HG02588 (cell line): ENCODE measurements at regions not wholly inside any gene's neighbourhood (a gene's known extent, or its start where the extent isn't known, plus 50 kb on each side); places are given as distances from the start of the nearest gene placed in this dataset.

Experiments
- ATAC-seq: cut with Tn5 transposase; IDR thresholded peaks from one replicate; pipeline ENCODE4 v1.9.1; 2021; ENCODE audit warnings: mild to moderate bottlenecking, moderate library complexity; ENCODE audit not compliant: unreplicated experiment

GRCh38 chr5:107219993-107220392 lies 450.7 kb downstream of the EFNA5 start:
- ATAC-seq = no peak

GRCh38 chr5:107218457-107219193 lies 452.1 kb downstream of the EFNA5 start:
- no peak for ATAC-seq

- no peak for ATAC-seq
Observed at GRCh38 chr5:107217721-107218130, 453.0 kb downstream of the EFNA5 start.

- peak; percentile 46 for ATAC-seq
Observed at GRCh38 chr5:107216587-107216986, 454.1 kb downstream of the EFNA5 start.

GRCh38 chr5:107215611-107216010 lies 455.1 kb downstream of the EFNA5 start:
- ATAC-seq = no peak

- ATAC-seq = no peak
Observed at GRCh38 chr5:107213025-107213424, 457.7 kb downstream of the EFNA5 start.

- ATAC-seq = no peak
Observed at GRCh38 chr5:107211630-107212029, 459.1 kb downstream of the EFNA5 start.

GRCh38 chr5:107208867-107209266 lies 461.9 kb downstream of the EFNA5 start:
- no peak for ATAC-seq

GRCh38 chr5:107204413-107204812 lies 466.3 kb downstream of the EFNA5 start:
- no peak for ATAC-seq

GRCh38 chr5:107203243-107203642 lies 467.5 kb downstream of the EFNA5 start:
- no peak for ATAC-seq

GRCh38 chr5:107199756-107200155 lies 471.0 kb downstream of the EFNA5 start:
- ATAC-seq = no peak

GRCh38 chr5:107196500-107197059 lies 474.2 kb downstream of the EFNA5 start:
- no peak for ATAC-seq

GRCh38 chr5:107195890-107196395 lies 474.8 kb downstream of the EFNA5 start:
- no peak for ATAC-seq

- ATAC-seq = no peak
Observed at GRCh38 chr5:107184871-107185270, 485.9 kb downstream of the EFNA5 start.

- ATAC-seq = no peak
Observed at GRCh38 chr5:107184066-107184465, 486.7 kb downstream of the EFNA5 start.

- ATAC-seq = no peak
Observed at GRCh38 chr5:107170620-107171019, 500.1 kb downstream of the EFNA5 start.

- ATAC-seq = no peak
Observed at GRCh38 chr5:107169867-107170266, 500.9 kb downstream of the EFNA5 start.

- ATAC-seq = no peak
Observed at GRCh38 chr5:107168848-107169752, 501.6 kb downstream of the EFNA5 start.

- no peak for ATAC-seq
Observed at GRCh38 chr5:107168086-107168485, 502.7 kb downstream of the EFNA5 start.

- ATAC-seq = no peak
Observed at GRCh38 chr5:107165296-107165695, 505.4 kb downstream of the EFNA5 start.

- no peak for ATAC-seq
Observed at GRCh38 chr5:107157809-107158208, 512.9 kb downstream of the EFNA5 start.
